GM18873 (cell line): ENCODE measurements at regions not wholly inside any gene's neighbourhood (a gene's known extent, or its start where the extent isn't known, plus 50 kb on each side); places are given as distances from the start of the nearest gene placed in this dataset.

Source experiments
- ATAC-seq: cut with Tn5 transposase; IDR thresholded peaks from one replicate; pipeline ENCODE4 v1.9.1; 2021; ENCODE audit warnings: mild to moderate bottlenecking, moderate library complexity, moderate number of reproducible peaks; ENCODE audit not compliant: unreplicated experiment, low FRiP score

GRCh38 chr2:220188031-220188430, 560.6 kb downstream of the SLC4A3 start:
- ATAC-seq, result no peak

- no peak for ATAC-seq
Observed at GRCh38 chr2:220191031-220191430, 563.6 kb downstream of the SLC4A3 start.

GRCh38 chr2:220191737-220192136, 564.3 kb downstream of the SLC4A3 start:
- ATAC-seq, result no peak

GRCh38 chr2:220192994-220193753, 565.7 kb downstream of the SLC4A3 start:
- no peak for ATAC-seq

- no peak for ATAC-seq
Observed at GRCh38 chr2:220194630-220195584, 567.5 kb downstream of the SLC4A3 start.

- no peak for ATAC-seq
Observed at GRCh38 chr2:220198896-220199295, 571.5 kb downstream of the SLC4A3 start.

- no peak for ATAC-seq
Observed at GRCh38 chr2:220202066-220202465, 574.6 kb downstream of the SLC4A3 start.

- ATAC-seq, result no peak
Observed at GRCh38 chr2:220209093-220209492, 581.7 kb downstream of the SLC4A3 start.

- ATAC-seq, result no peak
Observed at GRCh38 chr2:220209751-220210150, 582.3 kb downstream of the SLC4A3 start.

GRCh38 chr2:220212296-220213080, 585.1 kb downstream of the SLC4A3 start:
- ATAC-seq, result no peak

- no peak for ATAC-seq
Observed at GRCh38 chr2:220215785-220216184, 588.4 kb downstream of the SLC4A3 start.

- no peak for ATAC-seq
Observed at GRCh38 chr2:220219371-220219770, 591.9 kb downstream of the SLC4A3 start.

GRCh38 chr2:220220009-220220408, 592.6 kb downstream of the SLC4A3 start:
- ATAC-seq, result no peak

GRCh38 chr2:220221992-220222391, 594.6 kb downstream of the SLC4A3 start:
- ATAC-seq, result no peak

- ATAC-seq, result no peak
Observed at GRCh38 chr2:220224691-220225543, 597.5 kb downstream of the SLC4A3 start.

- ATAC-seq, result no peak
Observed at GRCh38 chr2:220226076-220226475, 598.6 kb downstream of the SLC4A3 start.

- ATAC-seq, result no peak
Observed at GRCh38 chr2:220226546-220226945, 599.1 kb downstream of the SLC4A3 start.

- no peak for ATAC-seq
Observed at GRCh38 chr2:220227266-220227920, 600.0 kb downstream of the SLC4A3 start.

GRCh38 chr2:220228310-220229006, 601.0 kb downstream of the SLC4A3 start:
- no peak for ATAC-seq
